Activated gamma-delta T cell treated with anti-CD3 and anti-CD28 coated beads, Interleukin-2, amount 50 U/mL, for 16 hours (primary cell): ENCODE measurements at regions not wholly inside any gene's neighbourhood (a gene's known extent, or its start where the extent isn't known, plus 50 kb on each side); places are given as distances from the start of the nearest gene placed in this dataset.
"Not testable (repeated sequence)": the region's sequence is repeated elsewhere in the genome, so short reads cannot be mapped to it uniquely, and the experiment has no call there.

Experiments used
- DNase-seq: peaks from one replicate; pipeline ENCODE4 v3.0.0-alpha.2; 2020; ENCODE audit warnings: low read depth

DNA sequence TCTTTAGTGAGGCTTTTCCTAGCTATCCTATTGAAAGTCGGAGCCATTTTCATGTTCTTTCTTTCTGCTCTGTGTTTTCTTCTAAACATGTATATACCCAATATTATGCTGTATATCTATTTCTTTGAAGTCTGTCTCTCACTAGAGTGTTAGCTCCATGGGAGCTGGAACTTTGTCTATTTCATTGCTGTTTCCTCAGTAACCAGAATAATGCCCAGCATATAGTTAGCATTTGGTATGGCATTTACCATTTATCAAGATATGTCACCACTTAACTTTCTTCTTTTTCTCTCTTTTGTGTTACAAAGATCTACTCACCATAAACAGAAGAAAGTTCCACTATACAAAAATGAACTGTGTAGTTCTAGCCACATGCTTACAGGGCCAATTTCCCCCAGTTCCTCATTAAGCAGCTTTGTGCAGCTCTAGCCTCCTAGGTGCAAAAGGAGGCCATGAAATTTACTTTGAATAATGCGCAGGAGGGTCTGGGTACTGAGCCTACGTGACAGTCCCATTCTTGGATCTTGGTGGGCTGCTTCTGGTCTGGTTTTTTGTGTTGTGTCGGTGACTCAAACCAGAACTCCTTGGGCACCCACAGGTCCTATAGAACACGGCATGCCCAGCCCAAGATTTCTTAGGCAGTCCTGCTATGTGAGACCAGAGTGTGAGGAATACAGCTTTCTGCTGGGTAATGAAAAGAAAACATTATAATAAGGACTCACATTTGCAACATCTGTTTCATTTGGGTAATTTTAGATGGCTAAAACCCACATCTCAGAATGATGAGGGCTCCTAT is 302.3 kb upstream of the IGFBP7 start:
- DNase-seq = no peak

DNA sequence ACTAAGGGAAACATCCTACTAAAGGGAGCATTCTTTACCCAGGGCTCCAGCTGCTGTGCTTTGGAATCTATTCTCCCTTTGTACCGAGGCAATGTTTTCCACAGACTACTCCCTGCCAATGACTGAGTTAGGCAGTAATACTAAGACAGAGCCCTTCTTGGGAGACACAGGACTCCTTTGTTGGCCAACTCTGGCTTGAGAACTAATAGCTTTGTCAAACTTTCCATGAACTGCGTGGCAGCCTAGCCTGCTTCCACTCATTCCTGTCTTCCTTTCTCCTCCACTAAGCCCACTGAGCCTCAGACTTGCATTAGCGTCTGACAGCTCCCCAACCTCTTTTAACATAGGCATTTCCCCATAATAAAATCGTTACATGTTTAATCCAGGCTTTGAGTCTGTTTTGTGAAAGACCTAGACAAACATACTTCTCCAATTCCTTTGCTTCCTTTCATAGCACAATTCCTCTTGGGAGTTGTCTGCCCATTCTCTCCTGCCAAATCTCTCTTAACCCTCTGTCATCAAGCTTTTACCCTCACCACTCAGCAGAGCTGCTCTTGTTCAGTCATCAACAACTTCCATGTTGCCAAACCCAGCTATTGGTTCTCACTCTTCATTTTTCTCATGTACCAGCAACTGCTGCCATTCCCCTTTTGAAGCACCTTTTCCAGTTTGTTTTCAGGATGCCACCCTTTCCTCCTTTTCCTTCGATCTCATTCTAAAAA is 300.3 kb upstream of the IGFBP7 start:
- DNase-seq = no peak

DNA sequence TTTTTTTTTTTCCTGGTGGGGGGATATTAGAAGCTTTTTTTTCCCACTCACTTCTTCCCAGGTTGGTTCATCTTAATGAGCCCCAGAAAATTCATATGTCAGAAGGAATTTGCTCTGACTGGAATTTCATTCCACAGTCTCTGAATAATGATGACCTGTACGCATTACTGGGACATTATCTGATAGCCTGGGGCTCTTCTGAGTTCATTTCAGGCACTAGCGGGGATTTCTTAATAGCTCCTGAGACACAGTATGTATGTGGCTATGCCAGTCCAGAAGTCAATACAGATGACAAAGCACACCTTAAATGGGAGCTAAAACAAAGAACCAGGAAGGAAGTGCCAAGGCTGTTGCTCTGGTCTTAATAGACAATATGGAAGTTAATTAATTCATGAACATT is 295.2 kb upstream of the IGFBP7 start:
- DNase-seq = no peak

DNA sequence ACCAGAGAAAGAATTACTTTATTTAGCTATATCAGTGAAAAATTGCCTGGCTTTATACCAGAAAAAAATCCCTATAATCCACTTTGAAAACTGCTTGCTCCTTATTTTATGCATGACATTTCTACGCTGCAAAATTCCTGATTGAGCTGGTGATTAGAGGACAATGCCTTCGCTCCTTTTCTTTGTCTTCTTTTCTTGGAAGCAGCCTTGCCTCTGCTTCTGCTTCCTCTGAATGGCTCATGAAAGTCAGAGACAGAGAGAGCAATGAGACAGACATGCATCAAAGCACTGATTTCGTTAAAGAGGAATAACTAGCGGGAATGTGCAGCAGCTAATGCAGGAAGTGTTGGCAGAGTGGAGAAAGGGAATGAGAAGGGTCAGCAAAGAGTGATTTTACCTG is 294.3 kb upstream of the IGFBP7 start:
- no peak for DNase-seq

DNA sequence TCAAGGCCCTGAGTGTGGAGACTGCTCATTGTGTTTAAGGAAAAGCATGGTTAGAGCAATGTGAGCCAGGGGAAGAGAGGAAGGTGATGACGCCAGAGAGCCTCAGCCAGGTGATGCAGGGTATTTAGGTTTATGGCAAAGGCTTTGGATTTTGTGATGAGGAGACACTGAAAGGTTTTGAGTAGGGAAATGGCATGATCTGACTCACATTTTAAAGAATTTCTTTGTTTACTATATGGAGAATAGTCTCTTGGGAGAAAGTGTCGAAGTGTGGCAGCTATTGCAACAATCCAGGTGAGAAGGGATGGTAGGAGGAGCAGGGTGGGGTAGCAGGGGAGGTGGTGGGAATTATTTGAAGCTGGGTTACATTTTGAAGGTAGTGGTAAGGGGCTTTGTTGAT is 293.4 kb upstream of the IGFBP7 start:
- DNase-seq = no peak

DNA sequence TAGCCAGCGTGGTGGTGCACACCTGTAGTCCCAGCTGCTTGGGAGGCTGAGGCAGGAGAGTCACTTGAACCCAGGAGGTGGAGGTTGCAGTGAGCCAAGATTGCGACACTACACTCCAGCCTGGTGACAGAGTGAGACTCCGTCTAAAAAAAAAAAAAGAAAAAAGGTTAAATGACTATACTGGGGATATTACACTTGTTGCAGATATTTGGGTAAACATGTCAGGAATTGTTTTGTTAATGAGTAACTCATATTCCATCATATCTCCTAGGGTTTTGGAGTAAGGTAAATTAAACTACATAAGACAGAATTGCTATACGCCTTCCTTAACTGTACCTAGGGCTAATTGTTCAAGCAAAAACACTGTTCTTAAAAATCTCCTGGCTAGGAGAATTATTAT is 291.4 kb upstream of the IGFBP7 start:
- no peak for DNase-seq

DNA sequence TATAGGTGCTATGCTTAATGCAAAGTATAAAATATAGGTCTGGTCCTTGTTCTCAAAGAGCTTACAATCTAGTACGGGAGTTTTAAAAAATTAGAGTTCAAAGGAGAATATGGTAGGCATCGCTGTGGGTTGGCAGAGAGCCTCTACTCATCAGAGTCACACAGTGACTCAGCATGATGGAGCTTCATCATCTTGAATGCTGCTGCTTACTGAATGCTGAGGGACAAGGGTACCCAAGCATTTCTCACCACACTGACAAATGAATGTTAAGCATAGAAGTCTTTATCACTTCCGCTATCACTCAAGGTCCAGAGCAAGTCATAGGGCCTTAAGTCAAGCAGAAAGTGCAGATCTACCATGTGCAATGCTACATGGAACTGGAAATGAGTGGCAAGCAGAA is 268.6 kb upstream of the IGFBP7 start:
- DNase-seq = no peak

DNA sequence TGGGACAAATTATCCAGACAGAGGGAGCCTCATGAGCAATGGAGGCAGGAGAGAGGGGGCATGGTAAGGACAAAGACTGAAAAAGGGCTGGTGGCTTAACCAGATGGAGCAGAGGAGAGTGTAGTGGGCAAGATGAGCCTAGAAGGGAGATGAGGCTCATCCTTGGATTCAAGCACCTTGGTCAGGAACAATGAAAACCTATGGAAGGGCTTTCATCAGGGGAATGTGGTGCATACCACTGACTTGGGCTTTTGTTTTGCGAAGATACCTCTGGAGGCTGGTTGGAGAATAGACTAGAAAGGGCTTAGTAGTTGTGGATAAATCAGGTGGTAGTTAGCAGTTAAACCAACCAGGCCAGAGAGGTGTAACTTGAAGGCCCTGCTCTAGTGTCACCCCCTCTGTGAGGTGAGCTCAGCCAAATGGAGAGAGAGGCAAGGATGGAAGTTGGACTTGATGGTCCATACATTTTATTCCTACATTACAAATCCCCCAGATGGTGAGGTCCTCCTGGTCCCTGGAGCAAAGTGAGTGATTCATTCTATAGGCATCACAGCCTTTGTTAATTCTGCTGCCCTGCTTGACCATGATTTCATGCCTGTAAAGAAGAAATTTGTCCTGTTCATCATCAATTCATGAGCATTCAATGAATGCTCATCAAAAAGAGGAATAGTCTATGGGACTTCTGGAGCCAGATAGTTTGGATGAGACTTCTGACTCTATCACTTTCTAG is 264.8 kb upstream of the IGFBP7 start:
- DNase-seq = no peak

DNA sequence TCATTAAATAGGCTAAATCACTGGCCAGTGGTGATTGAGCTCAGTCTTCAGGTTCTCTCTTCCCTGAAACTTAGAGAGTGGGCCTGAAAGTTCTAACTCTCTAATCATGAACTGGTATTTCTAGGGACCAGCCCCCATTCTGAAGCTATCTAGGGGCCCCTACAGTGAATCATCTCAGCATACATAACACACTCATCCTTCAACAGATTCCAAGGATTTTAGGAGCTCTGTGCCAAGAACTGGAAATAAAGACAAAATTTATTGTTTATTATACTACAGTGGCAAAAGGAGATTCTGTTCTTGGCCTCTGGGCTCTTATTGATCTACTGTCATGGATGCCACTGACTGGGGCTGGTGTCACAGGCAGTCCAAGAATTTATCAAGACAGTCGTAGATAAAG is 263.8 kb upstream of the IGFBP7 start:
- DNase-seq = no peak

DNA sequence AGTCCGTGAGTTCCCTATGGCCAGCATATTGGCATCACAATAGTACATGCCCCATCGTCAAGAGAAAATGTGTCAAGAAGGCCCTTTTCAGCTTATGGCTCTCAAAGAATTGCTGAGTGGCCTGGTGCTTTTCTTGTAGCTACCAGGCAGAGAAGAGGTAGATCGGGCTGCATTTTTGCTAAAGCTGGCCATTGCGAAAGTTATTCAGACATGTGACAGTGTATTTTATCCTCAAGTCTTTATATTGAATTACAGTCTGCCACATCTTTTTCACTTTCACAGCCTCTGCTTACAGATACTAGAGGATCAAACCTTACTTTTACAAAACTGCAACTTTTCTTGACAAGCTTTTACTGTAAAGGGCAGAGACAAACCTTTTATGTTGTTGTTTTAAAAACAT is 261.5 kb upstream of the IGFBP7 start:
- no peak for DNase-seq

DNA sequence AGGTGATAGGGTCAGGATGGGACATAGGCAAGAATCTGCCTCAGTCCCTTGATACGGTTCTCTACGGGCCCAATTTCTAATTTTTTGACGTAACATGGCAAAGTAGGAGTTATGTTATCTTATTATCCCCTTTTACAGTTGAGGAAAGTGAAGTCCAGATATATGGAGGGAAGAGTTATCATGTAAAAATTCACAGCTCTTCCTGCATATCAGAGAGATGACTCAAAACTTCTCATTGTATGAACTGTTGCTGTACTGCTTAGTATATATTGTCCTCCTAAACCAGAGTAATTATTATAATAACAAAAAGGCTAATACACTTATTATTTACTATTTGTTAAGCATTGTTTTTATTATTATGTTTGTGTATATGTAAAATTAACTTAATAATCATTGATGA is 260.5 kb upstream of the IGFBP7 start:
- DNase-seq = no peak

DNA sequence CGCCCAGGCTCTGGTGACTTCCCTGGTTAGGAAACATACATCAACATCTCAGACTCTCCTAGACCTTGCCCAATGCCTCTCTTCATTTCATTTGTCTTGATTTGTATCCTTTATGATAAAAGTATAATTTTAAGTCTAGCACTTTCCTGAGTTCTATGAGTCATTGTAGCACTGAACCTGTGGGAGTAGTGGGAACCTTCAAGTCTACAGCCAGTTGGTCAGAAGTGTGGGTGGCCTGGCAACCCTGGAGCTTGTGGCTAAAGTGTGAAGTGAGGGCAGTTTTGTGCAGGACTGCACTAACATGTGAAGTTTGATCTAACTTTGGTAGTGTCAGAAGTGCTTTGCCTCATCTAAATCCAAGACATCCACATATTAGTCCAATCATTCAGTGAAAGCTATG is 259.3 kb upstream of the IGFBP7 start:
- DNase-seq = no peak

DNA sequence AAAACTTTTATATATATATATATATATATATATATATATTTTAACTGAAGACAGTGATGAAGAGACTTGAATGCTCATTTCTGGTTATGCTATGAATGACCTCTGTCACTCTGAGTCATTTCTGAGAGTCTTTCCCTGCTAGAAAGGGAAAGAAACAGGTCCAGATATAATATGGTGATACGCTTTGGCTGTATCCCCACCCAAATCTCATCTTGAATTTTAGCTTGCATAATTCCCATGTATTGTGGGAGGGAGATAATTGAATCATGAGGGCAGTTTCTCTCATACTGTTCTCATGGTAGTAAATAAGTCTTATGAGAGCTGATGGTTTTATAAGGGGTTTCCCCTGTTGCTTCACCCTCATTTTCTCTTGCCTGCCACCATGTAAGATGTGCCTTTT is 254.1 kb upstream of the IGFBP7 start:
- no peak for DNase-seq

DNA sequence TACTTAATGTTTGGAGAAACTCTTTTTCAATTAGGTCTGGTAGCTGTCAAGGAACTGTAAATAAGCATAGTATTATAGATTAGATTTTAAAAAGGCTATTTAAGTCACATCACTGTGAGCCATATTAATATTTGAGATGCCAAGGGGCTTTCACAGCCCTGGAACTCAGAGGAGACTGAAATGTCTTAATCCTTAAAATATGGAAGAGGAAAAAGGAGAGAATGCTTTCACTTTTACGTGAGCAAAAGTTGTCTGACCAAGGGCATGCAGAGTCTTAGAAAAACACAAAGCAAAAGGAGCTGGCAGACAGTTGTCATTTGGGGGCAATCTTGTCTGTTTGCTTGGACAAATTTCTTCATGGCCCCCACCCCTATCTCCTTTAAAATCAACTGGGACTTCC is 253.2 kb upstream of the IGFBP7 start:
- no peak for DNase-seq

DNA sequence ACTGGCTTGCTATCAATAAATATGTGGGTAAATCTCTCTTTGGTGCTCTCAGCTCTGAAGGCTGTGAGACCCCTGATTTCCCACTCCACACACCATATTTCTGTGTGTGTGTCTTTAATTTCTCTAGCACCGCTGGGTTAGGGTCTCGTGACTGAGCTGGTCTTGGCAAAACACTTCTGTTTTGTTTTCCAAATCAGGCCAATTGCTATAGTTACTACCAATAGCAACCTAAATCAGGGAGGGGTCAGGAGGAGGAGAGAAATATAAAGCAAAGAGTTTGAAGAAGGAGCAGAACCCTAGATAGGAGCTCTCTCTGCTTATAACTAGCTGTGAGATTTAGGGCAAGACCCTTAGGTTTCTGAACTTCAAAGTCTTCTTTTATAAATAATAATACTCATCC is 250.5 kb upstream of the IGFBP7 start:
- no peak for DNase-seq

DNA sequence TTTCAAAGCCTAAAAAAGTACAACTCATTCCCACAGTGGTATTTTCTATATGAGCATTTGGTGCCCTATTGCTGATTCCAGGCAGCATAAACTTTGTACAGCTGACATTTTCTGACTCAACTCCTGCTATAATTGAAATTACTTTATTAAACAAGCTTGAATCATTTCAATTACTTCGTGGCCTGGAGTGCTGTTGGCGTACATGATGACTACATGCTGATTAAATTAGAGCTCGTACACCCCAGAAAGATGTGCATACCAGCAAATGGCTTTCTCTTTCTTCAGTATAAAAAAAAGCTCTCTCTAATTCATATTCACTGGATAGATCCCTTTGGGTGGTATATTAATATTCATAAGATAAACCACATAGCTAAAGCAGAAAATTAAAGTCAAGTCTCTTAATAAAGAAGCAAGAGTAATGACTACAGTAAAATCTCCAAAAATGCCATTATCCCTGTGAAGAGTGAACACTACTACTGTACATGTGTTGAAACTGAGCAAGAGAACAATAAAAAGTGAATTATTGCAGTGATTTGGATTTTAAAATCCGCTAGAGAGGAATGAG is 245.0 kb upstream of the IGFBP7 start:
- no peak for DNase-seq

DNA sequence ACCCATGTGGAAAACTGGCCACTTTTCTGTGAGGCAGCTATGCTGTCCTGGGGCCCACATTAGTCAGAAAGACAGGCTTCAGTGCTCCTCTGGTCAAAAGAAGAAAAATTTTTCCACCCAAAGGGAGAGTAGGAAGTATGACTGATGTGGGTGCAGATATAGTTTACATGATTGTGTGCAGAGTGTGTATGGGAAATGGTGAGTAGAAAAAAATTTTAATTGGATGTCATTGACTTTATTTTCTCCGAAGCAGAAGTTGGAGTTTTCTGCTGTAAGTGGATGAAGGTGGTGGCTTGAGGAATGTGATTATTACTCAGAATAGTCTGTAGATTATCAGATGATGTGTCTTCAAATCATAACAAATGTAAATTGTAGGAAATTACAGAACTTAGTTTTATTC is 241.5 kb upstream of the IGFBP7 start:
- no peak for DNase-seq

DNA sequence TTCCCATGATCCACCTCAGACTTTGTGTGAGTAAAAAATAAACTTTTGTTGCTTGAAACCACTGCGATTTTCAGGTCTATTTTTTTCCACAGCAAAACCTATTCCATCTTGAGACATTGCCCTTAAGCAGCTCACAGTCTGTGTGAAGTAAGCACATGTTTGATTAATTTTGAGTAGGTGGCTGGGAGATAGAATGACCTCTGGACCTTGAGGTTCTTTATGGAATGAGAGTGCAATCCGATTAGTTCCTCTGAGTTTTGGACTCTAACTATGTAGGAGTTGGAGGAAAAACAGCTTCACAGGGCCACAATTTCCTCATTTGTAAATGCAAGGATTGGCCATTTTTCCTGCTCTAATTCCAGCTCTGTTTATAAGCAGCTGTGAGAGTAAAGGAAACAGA is 234.1 kb upstream of the IGFBP7 start:
- no peak for DNase-seq

DNA sequence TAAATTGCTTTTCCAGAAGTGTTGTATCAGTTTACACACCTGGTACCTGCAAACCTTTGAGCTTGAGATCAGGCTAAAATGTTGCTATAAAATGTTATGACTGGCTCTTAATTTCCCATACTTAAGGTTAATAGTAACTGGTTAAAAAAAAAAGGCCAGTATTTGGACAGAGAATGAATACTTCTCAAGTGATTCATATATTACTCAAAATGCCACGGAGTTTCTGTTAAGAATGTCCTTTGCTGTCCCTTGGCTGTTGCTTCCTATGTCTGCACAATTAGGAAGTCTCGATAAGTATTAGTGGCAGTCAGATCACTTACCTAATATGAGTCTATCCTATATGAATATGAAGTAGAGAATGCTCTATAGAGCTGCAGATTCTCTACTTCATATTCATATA is 232.2 kb upstream of the IGFBP7 start:
- DNase-seq = no peak

DNA sequence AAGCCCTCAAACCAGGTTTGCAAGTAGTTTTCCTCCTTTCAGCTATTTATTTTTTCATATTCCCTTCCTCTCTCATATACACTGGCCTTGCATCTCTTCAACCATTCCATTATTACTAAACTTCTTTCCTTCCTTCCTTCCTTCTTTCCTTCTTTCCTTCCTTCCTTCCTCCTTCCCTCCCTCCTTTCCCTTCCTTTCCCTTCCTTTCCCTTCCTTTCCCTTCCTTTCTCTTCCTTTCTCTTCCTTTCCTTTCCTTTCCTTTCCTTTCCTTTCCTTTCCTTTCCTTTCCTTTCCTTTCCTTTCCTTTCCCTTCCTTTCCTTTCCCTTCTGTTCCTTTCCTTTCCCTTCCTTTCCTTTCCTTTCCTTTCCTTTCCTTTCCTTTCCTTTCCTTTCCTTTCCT is 228.7 kb upstream of the IGFBP7 start:
- not testable (repeated sequence) for DNase-seq

DNA sequence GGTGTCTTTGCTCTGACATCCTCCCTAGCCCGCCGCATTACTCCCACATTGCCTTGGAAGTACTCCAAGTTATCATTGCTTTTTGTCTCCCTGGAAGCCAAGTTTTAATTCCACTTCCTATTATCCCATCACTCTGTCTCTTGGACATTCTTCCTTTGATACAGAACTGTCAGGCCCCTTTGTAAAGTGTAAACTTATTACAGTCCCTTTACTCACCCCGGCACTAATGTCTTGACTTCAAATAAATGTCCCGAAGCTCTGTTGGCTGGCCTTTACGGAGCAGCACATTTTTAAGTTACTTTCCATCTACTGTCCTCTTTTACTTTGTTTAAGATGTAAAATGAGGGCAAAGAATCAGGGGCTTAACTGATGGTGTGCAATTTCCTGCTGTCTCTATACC is 223.5 kb upstream of the IGFBP7 start:
- DNase-seq = no peak

DNA sequence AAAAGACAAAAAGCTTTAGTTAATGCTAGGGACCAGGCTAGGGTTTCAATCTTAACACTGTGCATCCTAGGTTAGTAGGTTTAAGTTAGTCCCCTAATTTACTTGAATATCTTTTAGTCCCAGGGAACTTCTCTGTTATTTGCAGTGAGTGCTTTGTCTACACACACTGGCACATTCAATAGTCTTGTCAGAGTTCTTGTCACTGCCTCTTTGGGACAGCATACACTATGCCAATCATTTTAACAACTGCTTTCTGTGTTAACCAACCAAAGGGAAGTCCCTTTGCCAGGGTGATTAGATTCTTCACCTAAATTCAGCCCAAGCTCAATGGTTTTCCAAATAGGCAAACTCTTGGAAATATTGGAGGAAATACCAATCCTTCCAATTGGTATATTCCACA is 221.8 kb upstream of the IGFBP7 start:
- DNase-seq = no peak

DNA sequence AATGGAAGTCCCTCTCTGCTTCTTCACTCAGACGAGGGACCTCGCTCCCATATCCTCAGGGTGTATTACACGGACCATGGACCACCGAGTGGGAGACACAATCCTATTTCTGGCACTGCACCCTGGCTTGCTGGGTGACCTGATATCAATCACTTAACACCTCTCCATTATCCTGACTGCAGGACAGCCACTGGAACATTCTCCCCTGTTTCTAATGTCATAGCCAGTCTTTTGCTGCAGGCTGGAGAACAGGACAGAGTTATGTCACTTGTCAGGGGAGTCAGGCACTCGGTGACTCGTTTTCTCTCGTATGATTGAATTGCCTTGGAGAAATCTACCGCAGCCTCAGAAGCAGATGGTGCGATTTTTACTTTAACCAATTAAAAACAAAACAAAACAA is 219.1 kb upstream of the IGFBP7 start:
- no peak for DNase-seq
